ENCODE measurements at regions not wholly inside any gene's neighbourhood (a gene's known extent, or its start where the extent isn't known, plus 50 kb on each side); places are given as distances from the start of the nearest gene placed in this dataset.
"Not testable (repeated sequence)": the region's sequence is repeated elsewhere in the genome, so short reads cannot be mapped to it uniquely, and the experiment has no call there.

DNA sequence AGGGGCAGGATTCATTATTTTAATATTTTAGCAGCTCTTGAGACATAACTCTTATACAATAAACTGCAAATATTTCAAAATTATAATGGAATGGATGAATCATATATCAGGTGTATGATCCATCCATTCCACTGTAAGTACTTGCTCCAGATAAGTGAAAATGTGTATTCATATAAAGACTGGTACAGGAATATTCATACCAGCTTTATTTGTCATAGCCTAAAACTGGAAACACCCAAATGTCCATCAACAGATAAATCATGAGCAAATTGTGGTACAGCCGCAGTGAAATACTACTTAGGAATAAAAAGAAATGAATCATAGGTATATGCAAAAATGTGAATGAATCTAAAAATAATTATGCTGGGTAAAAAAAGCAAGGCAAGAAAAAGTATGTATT is 263.6 kb upstream of the SYT10 start:
- no peak for DNase-seq

GRCh38 chr12:33706927-33707326 is 267.3 kb upstream of the SYT10 start:
- no peak for DNase-seq

DNA sequence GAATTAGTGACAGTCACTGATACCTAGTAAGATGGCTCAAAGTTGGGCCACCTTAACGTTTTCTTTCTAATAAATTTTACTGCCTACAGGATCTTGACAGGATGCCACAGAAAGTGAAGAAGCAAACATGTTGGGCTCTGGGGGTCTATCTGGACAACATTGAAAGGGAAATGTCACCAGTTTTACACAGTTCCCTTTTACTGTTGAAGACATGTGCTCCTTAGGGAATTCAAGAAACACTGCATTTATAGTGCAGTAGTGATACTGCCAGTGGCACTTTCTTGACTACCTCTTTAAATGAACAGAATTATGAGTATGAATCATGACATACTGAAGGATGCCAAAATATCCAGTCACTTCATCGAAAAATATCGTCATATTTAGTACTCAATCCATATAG is 269.3 kb upstream of the SYT10 start:
- no peak for DNase-seq

GRCh38 chr12:33710548-33710947 is 270.9 kb upstream of the SYT10 start:
- DNase-seq: no peak

- DNase-seq: no peak
Observed at GRCh38 chr12:33718631-33719030, 279.0 kb upstream of the SYT10 start.

- DNase-seq: no peak
Observed at GRCh38 chr12:33721561-33721960, 281.9 kb upstream of the SYT10 start.

DNA sequence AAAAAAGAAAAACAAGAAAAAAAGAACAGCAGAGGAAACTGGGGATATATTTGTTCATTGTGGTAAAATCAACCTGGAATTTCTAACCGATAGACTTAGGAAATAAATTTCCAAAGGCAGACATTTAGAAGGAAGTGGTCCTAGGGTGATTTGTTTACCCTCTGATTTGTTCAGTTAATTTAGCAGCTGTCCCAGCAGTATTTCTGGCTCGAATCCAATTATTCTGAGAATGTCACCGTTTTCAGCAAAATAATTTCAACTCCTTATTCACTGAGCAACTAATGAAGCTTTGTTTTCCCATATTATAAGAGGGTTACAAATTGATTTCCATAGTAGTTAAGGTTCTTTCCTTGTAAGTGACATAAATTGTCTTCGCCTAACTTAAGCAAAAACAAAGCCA is 285.2 kb upstream of the SYT10 start:
- DNase-seq: no peak

GRCh38 chr12:33734871-33735270 is 287.4 kb upstream of the ALG10 start:
- no peak for DNase-seq

- no peak for DNase-seq
Observed at GRCh38 chr12:33752854-33753253, 269.4 kb upstream of the ALG10 start.

GRCh38 chr12:33757701-33758100 is 264.6 kb upstream of the ALG10 start:
- DNase-seq: no peak

GRCh38 chr12:33759279-33759678 is 263.0 kb upstream of the ALG10 start:
- DNase-seq: no peak

GRCh38 chr12:33763331-33763730 is 259.0 kb upstream of the ALG10 start:
- no peak for DNase-seq

DNA sequence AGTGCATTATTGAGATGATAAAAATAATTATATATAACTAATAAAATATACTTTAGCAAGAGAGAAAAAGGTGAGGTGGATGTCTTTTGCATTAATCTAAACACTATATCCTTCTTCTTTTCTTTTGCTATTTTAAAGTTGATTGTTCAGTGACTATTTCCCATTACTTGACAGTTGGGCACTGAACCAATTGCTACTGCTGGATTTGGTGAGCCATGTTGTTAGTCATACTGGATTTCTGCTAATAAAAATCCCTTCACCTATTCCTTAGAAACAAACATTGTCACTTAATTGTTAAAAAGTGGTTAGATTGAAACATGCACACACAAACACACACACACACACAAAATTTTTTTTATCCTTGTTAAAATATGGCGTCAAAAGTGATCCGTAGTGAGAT is 251.6 kb upstream of the ALG10 start:
- DNase-seq: no peak

- DNase-seq: no peak
Observed at GRCh38 chr12:33771889-33772288, 250.4 kb upstream of the ALG10 start.

GRCh38 chr12:33773091-33773490 is 249.2 kb upstream of the ALG10 start:
- DNase-seq: not testable (repeated sequence)

GRCh38 chr12:33786532-33786931 is 235.8 kb upstream of the ALG10 start:
- DNase-seq: no peak

DNA sequence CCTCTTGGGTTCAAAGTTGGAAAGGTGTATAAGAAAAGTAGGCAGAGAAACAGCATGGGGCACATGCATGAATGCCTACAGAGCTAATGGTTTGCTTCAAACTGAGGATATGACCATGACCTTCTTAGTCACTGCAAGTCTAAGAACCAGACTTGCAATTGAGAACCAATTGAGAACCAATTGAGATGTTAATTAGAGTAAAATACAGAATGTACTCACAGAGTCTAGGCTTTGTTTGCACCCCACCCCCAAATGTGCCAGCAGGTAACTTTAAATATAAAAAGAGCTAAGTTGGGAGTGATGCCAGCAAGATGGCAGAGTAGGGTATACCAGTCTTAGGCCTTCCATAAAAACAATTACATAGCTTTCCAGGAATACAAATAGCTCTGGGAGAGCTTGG is 227.3 kb upstream of the ALG10 start:
- no peak for DNase-seq

GRCh38 chr12:33795536-33795935 is 226.8 kb upstream of the ALG10 start:
- DNase-seq: no peak

- DNase-seq: no peak
Observed at GRCh38 chr12:33813536-33813935, 208.8 kb upstream of the ALG10 start.

GRCh38 chr12:33817713-33818112 is 204.6 kb upstream of the ALG10 start:
- no peak for DNase-seq

- DNase-seq: no peak
Observed at GRCh38 chr12:33818313-33818712, 204.0 kb upstream of the ALG10 start.

GRCh38 chr12:33825442-33825841 is 196.9 kb upstream of the ALG10 start:
- no peak for DNase-seq

- no peak for DNase-seq
Observed at GRCh38 chr12:33825986-33826602, 196.2 kb upstream of the ALG10 start.

GRCh38 chr12:33828326-33828725 is 194.0 kb upstream of the ALG10 start:
- no peak for DNase-seq

- no peak for DNase-seq
Observed at GRCh38 chr12:33830070-33830469, 192.2 kb upstream of the ALG10 start.

GRCh38 chr12:33832900-33833299 is 189.4 kb upstream of the ALG10 start:
- no peak for DNase-seq
